KG1 (cell line): ENCODE measurements at regions not wholly inside any gene's neighbourhood (a gene's known extent, or its start where the extent isn't known, plus 50 kb on each side); places are given as distances from the start of the nearest gene placed in this dataset.

Source experiments
- DNase-seq: peaks from one replicate; lab custom pipeline; 2025; lab: John Stamatoyannopoulos, UW

DNA sequence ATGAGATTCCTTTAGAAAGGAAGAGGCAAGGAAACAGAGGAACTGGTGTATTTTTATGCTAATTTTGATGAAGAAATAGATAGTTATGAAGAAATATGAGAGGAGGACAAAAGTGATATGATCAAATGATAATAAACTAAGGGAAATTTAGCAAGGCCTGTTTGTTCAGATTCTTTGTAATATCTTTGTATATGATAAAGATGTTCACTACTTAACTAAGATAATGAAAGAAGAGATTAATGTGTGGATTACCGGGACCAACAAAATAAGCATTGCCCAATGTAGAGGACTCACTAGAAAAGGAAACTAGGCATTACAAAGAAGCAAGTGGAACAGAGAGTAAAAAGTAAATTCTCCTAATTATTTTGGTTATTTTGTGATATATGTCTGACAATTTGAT is 99.0 kb upstream of the FIGN start:
- no peak for DNase-seq

DNA sequence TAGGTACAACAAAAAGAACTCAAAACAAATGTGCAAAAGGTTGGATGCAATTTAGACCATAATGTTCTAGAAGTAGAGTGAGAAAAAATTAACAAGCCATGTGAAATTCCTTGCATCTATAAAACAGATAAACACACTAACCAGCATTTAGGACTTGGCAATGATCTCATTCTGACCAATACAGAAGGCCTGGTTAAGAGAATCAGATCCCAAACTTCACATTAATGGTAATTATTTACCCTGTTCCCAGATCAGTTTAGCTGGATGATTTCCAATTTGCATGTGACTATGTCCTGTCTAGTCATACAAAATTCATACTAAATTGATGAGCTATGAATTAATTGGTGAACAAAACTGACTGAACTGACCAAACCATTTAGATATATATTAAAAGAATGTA is 98.4 kb upstream of the FIGN start:
- DNase-seq, result no peak

DNA sequence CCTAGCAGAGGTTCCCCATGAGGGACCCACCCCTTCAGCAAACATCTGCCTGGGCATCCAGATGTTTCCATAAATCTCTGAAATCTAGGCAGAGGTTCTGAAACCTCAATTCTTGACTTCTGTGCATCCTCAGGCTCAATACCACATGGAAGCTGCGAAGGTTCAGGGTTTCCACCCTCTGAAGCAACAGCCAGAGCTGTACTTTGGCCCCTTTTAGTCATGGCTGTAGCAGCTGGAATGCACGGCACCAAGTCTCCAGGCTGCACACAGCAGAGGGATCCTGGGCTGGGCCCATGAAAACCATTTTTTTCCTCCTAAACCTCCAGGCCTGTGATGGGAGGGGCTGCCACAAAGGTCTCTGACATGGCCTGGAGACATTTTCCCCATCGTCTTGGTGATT is 93.0 kb upstream of the FIGN start:
- no peak for DNase-seq

DNA sequence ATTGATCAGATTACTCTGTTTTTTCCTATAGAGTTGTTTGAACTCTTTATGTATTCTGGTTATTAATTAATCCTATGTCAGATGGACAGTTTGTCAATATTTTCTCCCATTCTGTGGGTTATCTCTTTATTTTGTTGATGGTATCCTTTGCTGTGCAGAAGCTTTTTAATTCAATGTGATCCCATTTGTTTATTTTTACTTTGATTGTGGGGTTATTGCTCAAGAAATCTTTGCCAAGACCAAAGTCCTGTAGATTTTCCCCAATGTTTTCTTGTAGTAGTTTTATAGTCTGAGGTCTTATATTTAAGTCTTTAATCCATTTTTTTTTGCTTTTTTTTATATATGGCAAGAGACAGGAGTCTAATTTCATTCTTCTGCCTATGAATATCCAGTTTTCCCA is 86.2 kb upstream of the FIGN start:
- no peak for DNase-seq

DNA sequence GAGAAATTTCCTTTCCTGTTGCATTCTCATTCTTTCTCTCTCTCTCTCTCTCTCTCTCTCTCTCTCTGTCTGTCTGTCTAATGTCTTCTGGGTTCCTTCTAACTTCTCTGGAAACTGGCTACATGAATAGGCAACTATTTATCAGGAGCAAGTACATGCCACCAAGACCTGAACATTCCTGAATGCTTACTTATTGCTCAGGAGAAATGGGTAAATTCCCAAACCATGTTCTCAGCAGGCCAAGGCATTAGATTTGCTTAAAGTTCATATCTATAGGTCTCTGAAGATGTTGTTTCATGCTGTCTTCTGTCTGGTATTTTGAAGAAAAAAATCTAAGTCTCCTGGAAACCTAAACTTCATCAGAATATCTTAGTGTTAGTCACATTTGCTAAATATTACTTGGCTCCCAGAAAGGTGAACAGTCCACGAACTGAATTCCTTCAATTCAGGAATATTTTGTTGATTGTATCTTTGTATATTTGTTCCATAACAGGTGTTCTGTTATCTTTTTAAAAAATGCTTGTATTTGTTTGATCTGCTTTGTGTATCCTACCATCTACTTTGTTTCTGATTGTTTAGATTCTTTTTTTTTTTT is 77.2 kb upstream of the FIGN start:
- DNase-seq, result no peak

DNA sequence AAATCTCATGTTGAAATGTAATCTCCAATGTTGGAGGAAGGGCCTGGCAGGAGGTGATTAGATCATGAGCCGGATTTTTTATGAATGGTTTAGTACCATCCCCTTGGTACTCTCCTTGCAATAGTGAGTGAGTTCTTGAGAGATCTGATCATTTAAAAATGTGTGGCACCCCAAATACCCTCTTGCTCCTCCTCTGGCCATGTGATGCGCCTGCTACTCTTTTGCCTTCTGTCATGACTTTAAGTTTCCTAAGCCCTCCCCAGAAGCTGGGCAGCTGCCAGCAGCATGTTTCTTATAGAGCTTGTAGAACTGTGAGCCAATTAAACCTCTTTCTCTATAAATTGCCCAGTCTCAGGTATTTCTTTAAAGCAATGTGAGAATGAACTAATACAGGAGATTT is 72.6 kb upstream of the FIGN start:
- no peak for DNase-seq

DNA sequence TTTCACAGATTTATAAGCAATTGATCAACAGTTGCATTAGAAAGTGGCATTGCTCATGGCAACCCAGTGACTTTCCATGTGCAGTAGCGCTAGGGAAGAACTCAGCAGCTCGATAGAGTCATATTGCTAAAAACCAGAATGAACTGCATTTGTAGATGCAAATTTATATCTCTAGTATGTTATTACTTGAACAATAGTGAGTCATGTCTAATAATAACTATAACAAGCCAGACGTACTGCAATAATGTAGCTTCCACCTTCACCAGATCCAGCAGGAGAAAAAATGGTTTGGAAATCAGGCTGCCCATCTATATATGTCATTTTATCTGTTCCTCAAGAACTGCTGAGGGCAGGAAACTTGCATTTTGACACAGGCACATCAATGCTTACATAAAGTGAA is 66.5 kb upstream of the FIGN start:
- no peak for DNase-seq

DNA sequence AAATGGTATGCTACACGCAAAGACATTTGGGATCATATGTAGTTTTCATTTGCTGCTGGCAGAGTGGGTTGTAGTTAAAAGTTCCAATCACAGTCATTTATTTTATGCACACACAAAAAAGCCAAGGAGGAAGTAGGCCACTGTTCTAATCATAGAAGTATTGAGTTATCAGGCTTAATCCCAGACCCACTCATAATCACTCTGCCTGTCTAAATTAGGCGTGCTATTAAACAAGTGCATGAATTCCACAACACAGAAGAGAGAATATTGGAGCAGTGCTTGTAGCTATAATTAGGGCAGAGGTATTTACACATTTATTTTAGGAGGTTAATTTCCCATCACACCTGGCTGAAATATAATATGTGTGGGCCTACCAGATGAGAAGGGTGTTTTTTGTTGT is 65.7 kb upstream of the FIGN start:
- DNase-seq, result no peak

DNA sequence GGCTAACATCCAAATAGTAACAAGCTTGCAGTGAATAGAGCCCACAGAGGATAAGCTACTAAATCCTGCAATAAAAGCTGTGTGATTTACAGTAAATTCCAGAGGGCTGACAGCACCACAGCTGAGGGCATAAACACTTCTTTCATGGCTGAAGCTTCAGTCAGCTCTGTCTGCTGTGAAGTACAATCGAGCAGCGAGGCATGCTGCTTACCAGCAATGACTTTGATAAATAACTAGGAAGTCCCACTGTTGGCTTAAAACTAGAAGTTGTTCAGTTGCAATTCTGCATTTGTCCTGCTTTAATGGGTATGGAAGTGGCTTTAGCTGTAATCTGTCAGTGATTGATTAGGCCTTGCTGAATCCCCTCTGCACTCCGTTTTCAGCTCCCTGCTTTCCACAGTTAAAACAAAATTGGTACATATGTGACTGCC is 65.2 kb upstream of the FIGN start:
- DNase-seq, result no peak

DNA sequence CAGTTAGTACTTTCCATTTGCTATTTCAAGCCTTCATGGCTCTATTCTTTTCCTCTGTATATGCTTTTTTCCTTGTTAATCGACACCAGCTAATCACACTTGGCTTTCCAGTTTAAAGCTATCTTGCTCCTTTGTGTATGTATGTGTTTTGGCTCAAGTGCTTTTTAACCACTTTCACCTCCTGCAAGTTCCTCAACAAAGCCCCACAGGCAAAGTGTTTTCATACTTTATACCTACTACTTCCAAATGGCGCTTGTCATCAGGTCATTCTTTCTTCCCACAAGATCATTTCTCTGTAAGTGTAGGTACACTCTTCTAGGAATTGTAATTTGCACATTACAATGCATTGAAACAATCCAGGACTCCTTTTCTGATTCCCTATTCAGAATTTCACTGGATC is 64.0 kb upstream of the FIGN start:
- no peak for DNase-seq

DNA sequence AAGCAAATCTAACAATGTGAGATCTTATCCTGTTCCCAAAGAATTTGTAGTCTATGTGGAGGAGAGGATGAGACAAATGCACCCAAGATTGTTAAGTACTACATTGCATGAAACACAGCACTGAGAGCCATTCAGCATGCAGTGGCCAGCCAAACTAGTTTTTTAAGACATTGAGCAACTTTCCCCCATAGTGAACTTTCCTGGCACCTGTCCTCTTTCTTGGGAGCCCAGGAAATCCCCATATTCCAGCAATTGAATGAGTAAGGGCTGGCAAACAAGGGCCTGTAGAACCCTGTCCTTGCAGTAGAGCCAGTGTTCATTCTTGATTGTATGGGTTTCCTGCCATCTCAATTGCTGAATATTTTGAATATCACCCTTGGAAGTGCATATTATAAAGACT is 58.8 kb upstream of the FIGN start:
- DNase-seq, result no peak
